Retina (tissue), 1 donor: ENCODE measurements at regions not wholly inside any gene's neighbourhood (a gene's known extent, or its start where the extent isn't known, plus 50 kb on each side); places are given as distances from the start of the nearest gene placed in this dataset.

Experiments used
- DNase-seq: peaks from one replicate; pipeline ENCODE4 v3.0.0-alpha.2; 2016

DNA sequence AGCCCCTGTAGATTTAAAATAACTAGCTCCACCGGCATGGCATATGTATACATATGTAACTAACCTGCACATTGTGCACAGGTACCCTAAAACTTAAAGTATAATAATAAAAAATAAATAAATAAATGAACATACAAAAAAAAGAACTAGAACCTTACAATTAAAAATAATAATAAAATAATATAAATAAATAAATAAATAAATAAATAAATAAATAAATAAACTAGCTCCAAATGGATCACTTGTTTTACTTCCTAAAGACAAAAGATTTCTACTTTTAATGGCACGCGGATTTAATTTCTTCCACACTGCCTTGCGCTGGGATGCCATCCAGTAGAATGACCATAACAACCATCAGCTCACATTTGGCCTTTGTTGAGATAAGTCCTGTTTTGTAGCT is 141.0 kb upstream of the NRSN1 start:
- no peak for DNase-seq

DNA sequence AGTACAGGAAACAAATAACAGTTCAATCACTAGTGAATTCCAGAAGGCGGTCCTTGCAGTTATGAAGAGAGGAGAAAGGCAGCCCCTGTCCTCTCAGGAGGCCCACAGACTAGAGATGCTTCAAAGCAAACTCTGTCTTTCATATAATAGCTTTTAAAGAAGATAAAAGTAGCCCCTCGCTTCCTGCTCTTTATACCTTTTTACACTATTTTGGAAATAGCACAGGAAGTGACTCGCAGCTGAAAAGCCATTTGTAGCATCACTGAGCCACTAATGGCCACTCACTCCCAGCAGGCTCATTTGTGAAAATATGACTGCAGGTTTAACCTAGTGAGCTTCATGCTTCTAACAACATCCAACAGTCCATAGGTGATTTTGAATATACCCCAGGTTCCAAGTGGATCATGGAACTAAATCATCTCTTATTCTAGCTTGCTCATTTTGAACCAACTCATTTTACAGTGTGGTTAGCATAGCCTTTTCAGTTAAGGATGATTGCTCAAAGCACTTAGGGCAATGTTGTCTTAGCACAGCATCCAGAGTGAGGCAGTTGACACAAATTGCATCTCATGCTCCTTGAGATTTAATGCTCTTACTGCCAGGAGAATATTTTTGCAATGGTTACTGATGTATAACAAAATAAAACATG is 136.0 kb upstream of the NRSN1 start:
- peak; percentile 18 for DNase-seq

DNA sequence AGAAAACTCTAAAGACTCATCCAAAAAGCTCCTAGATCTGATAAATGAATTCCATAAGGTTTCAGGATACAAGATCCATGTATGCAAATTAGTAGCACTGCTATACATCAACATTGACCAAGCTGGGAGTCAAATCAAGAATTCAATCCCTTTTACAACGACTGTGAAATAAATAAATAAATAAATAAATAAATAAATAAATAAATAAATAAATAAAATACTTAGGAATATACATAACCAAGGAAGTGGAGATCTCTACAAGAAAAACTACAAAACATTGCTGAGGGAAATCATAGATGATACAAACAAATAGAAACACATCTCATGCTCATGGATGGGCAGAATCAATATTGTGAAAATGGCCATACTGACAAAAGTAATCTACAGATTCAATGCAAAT is 132.0 kb upstream of the NRSN1 start:
- DNase-seq = no peak

DNA sequence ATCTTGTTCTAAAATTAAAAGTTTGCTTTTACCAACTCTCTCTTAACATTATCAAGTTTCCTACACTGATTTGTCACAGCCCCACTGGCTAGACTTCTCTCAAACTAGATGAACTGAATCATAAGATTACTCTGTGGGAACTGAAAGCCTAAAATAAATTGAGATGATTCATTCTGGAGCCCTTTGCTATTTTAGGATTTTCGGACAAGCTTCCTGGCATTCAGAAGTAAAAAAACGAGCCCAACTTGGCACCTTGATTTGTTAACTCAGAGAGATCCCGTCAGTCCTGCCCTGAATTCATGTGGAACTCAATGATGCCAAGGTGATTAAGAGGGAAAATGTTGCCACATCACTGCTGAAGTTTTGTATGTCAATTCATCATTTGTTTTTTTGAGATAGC is 122.0 kb upstream of the NRSN1 start:
- DNase-seq = no peak

DNA sequence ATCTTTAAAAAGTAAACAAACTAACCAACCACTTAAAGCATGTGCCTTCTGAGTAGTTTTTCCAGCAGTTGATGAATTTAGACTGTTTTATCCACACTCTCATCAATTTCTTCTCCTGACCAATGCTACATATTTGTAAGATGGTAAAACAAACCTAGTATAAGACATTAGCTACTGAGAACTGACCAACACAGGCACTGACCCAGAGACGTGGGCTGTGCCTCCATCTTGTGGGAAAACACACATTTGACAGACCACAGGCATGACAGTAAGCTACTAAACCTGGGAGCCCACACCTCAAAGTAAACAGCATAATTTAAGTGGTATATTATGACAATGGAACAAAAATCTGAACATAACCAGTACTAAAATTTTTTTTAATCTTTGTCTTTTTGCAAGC is 121.4 kb upstream of the NRSN1 start:
- no peak for DNase-seq

DNA sequence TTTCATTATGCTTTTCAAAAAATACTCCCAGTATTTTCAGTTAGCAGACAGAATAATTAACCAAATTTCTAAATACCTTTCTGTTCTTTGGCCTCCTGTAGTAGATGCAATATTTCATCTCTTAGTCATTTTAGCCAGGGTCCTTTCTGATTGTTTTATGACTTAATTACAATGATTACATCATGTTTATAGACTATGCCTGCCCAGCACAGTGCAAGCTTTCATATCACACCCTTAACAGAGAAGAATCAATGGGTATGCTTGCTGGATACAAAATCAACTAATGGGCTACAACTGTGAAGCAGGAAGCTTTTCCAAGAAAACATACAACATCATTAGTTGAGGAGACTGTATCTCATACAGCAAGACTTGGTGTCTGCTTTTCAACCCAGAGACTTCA is 119.8 kb upstream of the NRSN1 start:
- DNase-seq = no peak

DNA sequence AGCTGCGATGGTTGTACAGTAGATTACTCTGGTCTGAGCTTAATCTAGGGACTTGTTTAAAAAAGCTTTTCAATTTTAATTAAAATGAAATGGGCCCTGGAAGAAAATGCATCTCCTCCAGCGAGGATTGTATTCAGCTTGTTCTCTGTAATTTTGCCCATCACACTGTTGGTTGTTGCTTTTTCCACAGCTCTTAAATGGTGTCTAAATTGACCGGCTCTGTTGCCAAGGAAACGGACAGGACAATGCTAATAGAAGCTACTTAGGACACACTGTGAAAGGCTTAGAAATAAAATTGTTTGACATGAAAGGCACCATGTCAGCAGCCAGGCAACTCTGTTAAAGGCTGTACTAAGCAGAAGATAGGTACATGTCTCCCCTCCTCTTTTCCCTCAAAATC is 116.7 kb upstream of the NRSN1 start:
- DNase-seq = peak; percentile 72

DNA sequence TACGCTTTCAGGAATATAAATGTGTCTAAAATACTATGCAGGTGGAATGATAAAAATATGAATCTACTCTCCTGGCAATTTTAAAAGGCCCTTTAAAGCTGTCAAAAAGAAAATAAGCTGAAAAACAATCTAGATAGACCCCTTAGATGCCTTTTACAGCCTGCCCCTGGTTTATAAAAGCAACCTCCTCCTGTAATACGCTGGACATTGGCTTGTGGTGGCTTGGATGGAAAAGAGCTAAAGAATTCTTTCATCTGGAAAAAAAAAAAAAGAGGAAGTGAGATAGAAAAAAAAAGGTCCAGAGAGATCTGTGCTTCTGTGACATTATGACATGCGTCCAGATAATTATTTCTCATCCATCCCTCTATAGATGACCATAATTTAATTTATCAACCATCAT is 115.9 kb upstream of the NRSN1 start:
- no peak for DNase-seq

DNA sequence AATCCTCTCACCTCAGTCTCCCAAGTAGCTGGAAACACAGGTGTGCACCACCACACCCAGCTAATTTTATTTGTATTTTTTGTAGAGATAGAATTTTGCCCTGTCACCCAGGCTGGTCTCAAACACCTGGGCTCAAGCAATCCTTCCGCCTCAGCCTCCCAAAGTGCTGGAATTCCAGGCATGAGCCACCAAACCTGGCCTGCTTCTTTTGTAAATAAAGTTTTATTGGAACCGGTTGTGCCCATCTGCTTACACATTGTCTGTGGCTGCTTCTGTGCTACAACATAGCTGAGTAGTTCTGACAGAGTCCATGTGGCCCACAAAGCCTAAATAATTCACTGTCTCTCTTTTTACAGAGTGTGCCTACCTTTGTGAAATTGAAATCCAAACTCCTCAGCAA is 109.7 kb upstream of the NRSN1 start:
- DNase-seq = no peak

DNA sequence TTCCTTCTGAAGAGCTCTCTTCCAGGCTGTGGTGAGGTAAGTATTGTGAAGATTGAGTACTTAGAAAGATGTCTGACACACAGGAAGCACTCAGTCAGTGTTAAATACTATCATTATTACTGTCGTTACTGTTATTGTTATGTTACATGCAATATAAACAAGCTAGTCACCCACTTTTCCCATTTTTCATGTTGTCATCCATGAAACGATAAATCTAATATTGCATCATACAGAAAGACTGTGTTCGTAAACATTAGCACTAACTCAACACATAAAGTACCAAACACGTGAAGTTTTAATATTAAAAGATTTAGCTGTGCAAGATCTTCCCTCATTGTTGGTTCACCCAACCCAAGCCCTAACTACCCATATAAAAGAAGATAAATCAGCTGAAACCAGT is 109.2 kb upstream of the NRSN1 start:
- DNase-seq = no peak

DNA sequence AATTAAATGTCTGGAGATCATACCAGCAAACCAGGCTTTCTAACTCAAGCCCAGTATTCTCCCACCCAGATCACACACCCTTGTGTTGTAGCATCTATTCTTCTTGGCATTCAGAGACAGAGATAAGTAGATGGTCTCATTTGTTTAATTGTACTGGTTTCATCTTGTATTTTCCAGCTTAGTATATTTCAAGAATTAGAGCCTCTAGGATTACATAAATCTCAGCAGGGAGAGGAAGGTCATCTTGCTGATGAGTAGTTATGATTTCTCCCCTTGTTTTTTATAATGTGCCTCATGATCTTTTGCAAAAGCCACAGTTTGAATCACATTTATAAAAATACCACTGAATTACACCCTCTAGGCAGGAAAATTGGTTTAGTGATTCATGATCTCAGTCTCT is 106.6 kb upstream of the NRSN1 start:
- no peak for DNase-seq

DNA sequence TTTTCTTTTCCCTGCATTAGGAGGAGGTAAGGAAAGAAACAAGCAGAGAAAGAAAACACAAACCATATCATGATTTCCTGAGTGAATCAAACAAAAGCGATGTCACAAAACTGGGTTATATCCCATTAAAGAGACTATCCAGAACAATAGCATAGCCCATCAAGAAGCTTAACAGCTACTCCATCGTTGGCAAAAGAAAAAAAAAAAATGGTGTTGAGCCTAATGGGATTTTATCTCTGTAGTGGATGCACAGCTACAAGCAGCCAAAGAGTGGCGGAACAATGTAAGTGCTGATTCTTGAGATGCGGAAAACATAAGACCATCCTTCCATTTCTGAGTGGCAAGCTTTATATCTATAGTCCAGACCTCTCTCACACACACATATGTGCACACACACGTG is 106.2 kb upstream of the NRSN1 start:
- no peak for DNase-seq

DNA sequence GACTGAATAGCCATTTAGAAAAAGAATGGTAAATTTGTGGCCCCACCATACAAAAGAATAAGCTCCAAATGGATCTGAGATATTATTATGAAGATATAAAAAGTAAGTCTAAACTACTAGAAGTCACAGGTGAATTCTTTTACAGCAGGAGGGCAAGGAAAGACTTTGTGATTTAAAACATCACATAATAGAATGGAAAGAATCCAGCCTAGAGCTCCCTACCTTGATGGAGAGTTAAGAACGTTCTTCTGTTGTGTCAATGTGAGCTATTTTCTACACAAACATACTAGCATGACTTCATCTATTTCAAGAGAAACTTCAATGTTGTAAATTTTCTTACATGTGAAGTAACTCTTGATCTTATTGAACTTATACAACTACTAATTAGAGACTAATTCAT is 100.0 kb upstream of the NRSN1 start:
- DNase-seq = no peak

DNA sequence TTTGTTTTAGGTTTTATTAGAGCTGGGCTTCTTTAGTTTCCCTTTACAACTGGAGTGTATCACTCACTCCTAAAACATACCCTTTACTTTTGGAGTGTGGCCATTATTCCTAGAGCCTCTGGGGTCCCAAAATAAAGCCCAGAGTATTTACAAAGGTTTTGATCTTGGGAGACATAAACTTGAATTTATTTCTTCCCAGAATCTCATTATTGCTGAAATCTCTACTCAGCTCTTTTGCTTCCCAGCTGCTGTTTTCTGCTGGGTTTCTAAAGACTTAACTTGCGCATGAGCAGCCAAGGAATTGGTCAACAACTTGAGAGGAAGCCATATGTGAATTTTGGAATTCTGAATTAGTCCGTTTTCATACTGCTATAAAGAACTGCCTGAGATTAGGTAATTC is 94.5 kb upstream of the NRSN1 start:
- DNase-seq = no peak

DNA sequence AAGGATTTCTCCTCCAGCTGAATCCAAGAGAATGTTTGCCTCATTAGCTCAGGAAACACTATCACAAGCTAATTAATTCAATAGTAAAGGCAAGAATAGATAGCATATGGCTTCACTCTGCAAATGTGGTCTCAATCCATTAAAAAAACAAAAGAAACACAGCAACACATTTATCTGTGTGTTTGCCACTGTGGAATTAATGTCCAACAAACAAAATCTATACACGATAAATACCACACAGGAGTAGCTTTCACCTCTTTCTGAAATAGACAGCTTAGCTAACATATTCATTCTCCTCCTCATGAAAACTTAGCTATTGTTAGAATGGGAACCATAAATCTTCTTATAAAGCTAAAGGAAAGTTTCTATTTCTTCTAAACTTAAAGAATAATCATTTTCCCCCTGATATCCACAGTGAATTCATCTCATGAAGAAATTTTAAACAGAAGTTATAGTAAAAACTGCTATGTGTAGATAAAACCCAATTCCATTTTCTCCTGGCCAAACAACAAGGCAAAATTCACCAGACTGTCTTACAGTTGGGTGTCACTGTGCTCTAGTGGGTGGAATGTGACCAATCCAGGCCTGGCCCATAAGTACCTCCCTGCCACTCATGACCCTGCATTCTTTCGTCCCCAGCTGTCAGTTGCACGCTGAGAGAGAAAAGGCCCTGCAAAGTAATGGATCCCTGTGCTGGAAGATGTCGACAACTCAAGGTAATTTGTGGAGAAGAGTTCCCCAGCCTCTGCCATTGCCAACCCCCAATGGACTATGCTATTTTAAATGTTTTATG is 92.9 kb upstream of the NRSN1 start:
- DNase-seq = peak; percentile 17

DNA sequence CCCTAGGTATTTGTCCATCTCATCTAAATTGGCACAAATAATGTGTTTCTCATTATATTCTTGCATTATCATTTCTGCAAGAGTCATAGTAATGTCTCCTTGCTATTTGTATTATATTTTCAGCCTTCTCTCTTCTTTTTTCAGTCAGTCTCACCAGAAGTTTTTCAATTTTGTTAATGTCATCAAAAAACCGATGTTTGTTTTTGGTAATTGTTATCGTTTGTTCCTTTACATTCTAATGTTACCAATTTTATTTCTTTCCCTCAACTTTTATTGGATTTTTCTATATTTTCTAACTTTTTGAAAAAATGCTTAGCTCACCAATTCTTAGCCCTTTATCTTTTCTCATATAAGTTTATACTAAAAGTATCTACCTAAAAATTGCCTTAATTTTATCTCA is 82.2 kb upstream of the NRSN1 start:
- no peak for DNase-seq

DNA sequence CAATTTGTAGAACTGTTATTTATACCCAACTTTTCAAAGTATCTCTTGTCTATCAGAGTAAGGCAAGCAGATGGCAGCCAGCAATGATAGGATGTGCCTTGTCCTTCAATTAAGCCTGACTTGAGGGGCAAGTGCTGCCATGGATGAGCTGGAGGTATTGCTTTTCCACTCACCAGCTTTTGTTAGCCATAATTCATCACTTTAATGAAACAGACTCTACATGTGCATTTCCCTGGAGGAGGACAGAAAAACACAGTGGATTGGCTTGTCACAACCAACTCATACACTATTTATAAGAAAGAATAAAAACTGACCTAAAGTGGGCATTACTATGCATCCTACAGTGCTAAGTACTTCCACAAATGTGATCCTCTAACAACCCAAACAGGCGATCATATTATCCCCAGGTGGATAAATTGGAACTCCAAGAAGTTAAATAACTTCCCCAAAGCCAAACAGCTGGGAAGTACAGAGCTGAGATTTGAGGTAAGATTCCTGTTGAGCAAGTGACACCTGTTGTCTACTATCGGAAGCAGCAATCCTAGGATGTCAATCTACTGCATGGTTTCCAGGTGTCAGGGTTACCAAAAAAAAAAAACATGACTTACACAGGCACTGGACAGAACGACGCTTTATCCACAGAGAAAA is 73.9 kb upstream of the NRSN1 start:
- peak; percentile 18 for DNase-seq

DNA sequence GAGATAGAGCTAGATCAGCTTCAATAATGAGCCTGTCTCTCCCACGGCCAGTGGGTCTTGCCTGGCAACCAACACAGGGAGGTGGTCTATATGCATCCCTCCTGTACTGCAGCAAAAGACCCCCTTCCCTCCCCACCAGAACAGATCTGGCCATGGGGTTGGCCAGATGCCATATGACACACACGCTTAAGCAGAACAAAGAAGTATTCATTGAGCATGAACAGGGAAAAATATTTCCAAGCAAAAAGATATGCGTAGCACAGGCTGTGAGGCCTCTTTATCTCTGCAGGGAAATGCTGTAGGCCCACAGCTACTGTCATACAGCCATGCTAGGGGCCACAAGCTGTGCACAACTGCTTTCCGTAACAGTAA is 73.4 kb upstream of the NRSN1 start:
- DNase-seq = peak; percentile 21

DNA sequence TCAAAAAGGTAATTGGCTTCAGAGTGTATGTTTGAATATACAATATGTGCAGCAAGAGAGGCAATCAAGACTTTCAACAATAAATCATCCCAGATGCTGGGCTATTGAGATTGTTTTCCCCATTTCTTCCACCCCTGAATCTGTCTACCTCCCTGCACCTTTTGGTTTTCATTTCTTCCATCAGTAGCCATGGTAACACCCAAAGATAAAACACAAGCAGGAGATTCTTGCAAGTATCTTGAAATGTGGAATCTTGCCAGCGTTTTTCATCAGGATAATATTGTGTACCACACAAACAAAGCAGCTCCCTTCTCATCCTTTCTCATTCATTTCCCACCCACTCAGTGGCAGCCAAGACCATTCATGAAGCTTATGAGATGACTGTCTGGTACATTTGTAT is 73.0 kb upstream of the NRSN1 start:
- no peak for DNase-seq

DNA sequence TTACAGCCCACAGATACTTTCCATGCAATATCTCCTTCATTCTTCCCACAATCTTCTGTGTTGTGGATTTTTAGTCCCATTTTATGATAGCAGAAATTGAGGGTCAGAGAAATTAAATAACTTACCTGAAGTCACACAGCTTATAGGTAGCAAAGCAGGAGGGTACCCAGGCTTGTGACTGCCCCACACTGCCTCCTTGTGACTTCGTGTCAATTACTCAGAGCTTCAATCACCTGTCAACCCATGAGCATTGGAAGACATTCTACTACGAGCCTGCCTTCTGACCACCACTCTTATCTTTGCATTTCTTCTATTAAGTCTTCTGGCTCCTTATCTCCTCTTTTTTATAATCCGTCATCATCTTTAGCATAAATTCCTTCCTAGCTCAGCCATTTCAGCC is 71.6 kb upstream of the NRSN1 start:
- no peak for DNase-seq

DNA sequence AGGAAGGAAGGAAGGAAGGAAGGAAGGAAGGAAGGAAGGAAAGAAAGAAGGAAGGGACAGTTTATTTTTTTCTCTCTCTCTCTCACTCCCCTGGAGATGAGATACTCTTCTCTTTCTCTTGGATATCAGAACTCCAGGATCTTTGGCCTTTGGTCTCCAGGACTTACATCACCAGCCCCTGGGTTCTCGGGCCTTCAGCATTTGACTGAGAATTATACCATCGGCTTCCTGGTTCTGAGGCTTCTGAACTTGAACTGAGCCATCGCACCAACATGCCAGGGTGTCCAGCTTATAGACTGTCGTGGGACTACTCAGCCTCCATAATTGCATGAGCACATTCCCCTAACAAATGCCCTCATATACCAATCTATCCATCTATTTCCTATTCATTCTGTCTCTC is 69.4 kb upstream of the NRSN1 start:
- DNase-seq = no peak

DNA sequence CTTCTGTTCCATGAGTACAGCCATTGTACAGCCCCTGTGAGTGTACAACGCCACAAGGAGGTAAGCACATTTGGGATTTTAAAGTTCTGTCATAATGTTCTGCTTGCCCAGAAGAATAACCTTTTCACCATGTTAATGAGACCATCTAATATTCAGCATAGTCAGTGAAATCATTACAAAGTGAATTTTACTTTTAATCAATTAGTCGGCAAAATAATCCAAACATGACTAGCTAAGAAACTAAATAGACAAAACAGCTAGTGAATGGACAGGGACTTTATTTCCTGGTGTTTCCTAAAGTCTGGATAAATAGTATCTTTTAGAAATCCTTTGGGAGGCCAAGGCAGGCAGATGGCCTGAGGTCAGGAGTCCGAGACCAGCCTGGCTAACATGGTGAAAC is 69.0 kb upstream of the NRSN1 start:
- DNase-seq = no peak

DNA sequence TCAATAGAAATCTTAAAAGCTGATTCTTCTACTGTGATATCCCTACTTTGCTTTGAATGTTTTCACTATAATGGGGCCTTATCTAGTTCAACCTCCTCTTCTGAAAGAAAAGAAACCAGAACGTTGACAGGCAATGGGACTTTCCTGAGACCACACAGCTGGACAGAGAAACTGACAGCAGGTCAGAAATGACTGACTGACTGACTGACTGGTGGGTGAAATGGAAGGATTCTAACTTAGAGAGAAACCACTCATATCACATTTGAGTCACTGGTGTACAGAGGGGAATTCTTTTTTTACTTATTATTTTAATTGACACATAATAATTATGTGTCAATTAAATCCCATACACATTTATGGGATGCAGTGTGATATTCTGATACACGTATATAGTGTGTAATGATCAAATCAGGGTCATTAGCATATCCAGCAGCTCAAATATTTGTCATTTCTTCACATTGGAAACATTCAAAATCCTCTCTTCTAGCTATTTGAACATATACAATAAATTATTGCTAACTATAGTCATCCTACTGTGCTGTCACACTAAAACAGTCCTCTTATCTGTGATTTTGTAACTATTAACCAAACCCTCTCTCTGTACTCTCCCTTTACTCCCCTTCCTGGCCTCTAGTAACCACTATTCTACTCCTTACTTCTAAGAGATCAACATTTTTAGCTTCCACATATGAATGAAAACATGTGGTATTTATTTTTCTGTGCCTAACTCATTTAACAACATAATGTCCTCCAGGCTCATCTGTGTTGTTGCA is 64.8 kb upstream of the NRSN1 start:
- DNase-seq = no peak

DNA sequence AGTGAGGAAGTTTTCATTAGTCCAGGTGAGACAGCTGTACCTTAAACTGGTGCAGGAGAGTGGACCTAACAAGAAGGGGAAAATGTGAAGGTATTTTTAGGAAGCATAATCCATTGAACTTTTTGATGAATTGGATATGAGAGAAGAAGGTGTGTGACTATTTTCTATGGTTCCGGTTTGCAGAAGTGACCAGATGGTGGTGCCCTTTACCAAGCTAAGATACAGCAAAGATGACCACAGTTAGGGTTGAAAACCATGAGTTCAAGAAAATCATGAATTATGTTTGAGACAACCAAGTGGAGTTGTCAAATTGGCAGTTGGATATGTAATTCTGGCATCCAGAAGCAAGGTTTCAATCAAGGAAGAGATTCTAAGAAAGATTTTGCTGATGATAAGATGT is 61.9 kb upstream of the NRSN1 start:
- DNase-seq = peak; percentile 59
